ENCODE measurements at regions not wholly inside any gene's neighbourhood (a gene's known extent, or its start where the extent isn't known, plus 50 kb on each side); places are given as distances from the start of the nearest gene placed in this dataset.

GRCh38 chr7:41910940-41911600 is 208.2 kb upstream of the INHBA start:
- no peak for DNase-seq (ENCODE audit: extremely low read depth in 1 of 2, low read depth in 1 of 2)

- DNase-seq (ENCODE audit: extremely low read depth in 1 of 2, low read depth in 1 of 2): no peak
Measured at GRCh38 chr7:41907444-41907843, 204.6 kb upstream of the INHBA start.

- no peak for DNase-seq (ENCODE audit: extremely low read depth in 1 of 2, low read depth in 1 of 2)
Measured at GRCh38 chr7:41900532-41900931, 197.6 kb upstream of the INHBA start.

GRCh38 chr7:41899823-41900433 is 197.0 kb upstream of the INHBA start:
- no peak for DNase-seq (ENCODE audit: extremely low read depth in 1 of 2, low read depth in 1 of 2)

GRCh38 chr7:41893656-41894055 is 190.8 kb upstream of the INHBA start:
- no peak for DNase-seq (ENCODE audit: extremely low read depth in 1 of 2, low read depth in 1 of 2)

GRCh38 chr7:41892356-41893100 is 189.6 kb upstream of the INHBA start:
- DNase-seq (ENCODE audit: extremely low read depth in 1 of 2, low read depth in 1 of 2): no peak

GRCh38 chr7:41891950-41892349 is 189.1 kb upstream of the INHBA start:
- no peak for DNase-seq (ENCODE audit: extremely low read depth in 1 of 2, low read depth in 1 of 2)

- DNase-seq (ENCODE audit: extremely low read depth in 1 of 2, low read depth in 1 of 2): no peak
Measured at GRCh38 chr7:41890631-41891274, 187.9 kb upstream of the INHBA start.

- DNase-seq (ENCODE audit: extremely low read depth in 1 of 2, low read depth in 1 of 2): no peak
Measured at GRCh38 chr7:41889472-41889871, 186.6 kb upstream of the INHBA start.

GRCh38 chr7:41889040-41889439 is 186.2 kb upstream of the INHBA start:
- no peak for DNase-seq (ENCODE audit: extremely low read depth in 1 of 2, low read depth in 1 of 2)

- no peak for DNase-seq (ENCODE audit: extremely low read depth in 1 of 2, low read depth in 1 of 2)
Measured at GRCh38 chr7:41887416-41887815, 184.5 kb upstream of the INHBA start.

GRCh38 chr7:41886901-41887311 is 184.0 kb upstream of the INHBA start:
- DNase-seq (ENCODE audit: extremely low read depth in 1 of 2, low read depth in 1 of 2): no peak

GRCh38 chr7:41886262-41886900 is 183.5 kb upstream of the INHBA start:
- DNase-seq (ENCODE audit: extremely low read depth in 1 of 2, low read depth in 1 of 2): no peak

- no peak for DNase-seq (ENCODE audit: extremely low read depth in 1 of 2, low read depth in 1 of 2)
Measured at GRCh38 chr7:41885748-41886147, 182.9 kb upstream of the INHBA start.

GRCh38 chr7:41885078-41885477 is 182.2 kb upstream of the INHBA start:
- DNase-seq (ENCODE audit: extremely low read depth in 1 of 2, low read depth in 1 of 2): no peak

GRCh38 chr7:41882745-41883420 is 180.0 kb upstream of the INHBA start:
- no peak for DNase-seq (ENCODE audit: extremely low read depth in 1 of 2, low read depth in 1 of 2)

- no peak for DNase-seq (ENCODE audit: extremely low read depth in 1 of 2, low read depth in 1 of 2)
Measured at GRCh38 chr7:41882256-41882655, 179.4 kb upstream of the INHBA start.

- peak; percentile 64 to 82 for DNase-seq (ENCODE audit: extremely low read depth in 1 of 2, low read depth in 1 of 2)
Measured at GRCh38 chr7:41881331-41882130, 178.6 kb upstream of the INHBA start.

GRCh38 chr7:41880107-41880506 is 177.2 kb upstream of the INHBA start:
- no peak for DNase-seq (ENCODE audit: extremely low read depth in 1 of 2, low read depth in 1 of 2)

- DNase-seq (ENCODE audit: extremely low read depth in 1 of 2, low read depth in 1 of 2): no peak
Measured at GRCh38 chr7:41879403-41879802, 176.5 kb upstream of the INHBA start.
